ENCODE measurements at regions not wholly inside any gene's neighbourhood (a gene's known extent, or its start where the extent isn't known, plus 50 kb on each side); places are given as distances from the start of the nearest gene placed in this dataset.

DNA sequence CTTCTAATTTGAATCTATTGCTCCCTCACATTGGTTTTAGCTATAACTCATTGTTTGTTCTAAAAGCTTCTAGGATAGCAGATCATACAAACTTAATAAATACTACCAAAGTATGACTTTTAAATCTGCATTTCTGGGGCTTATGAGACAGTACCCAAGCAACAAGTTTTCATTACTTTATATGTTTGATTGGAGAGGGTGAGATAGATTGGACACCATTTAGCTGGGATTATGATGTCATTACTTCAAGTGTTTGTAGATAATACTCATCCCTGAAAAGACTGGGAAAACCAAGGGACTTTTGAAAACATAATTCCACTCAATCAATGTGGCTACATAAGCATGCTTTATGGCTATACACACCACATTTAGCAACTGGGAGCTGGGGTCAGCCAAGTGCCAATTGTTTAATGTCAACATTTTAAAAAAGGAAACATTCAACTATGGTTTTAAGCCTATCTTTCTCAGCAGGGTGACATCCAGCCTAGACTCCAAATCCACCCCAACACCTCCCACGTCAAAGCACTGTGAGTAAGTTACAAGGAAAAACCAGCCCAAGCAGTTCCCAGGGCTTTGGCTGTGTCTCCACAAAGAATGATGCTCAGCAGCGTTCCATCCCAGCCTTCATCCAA is 119.9 kb downstream of the ETAA1 start:
- DNase-seq: no peak

DNA sequence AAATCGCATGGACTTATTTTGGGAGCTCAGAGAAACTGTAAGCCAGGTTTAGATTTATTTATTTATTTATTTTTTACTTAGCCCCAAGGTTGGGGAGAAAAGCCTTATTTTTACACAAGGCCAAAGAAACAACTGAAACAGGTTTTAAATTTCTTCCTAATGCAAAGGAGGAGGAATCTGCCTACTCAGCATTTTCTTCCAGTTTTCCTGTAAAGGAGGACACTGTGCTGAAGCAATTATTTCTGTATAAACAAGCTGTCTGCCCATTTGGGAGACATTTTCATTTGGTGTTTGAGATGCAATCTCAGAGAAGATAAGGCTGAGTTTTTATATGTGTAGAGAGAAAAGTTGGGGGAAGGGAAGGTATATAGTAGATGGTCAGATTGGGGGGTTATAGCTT is 125.0 kb downstream of the ETAA1 start:
- no peak for DNase-seq

DNA sequence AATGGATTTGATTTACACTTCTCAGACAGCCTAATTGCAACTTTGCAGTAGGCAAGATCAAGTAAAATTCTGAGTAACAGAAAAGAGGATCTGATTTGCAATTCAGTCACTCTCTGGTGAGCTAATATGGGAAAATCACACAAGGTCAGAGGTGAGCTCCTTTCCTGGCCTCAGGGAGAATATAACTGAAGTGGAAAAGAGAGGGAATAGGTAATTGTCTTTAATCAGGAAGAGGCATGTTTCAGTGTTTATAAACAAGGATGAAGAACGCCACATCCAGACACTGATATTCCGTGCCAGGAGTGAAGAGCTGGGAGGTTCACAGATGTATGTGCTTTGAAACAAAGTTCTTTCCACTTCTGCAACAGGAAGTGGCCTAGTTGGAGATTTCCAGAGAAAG is 127.1 kb downstream of the ETAA1 start:
- no peak for DNase-seq

DNA sequence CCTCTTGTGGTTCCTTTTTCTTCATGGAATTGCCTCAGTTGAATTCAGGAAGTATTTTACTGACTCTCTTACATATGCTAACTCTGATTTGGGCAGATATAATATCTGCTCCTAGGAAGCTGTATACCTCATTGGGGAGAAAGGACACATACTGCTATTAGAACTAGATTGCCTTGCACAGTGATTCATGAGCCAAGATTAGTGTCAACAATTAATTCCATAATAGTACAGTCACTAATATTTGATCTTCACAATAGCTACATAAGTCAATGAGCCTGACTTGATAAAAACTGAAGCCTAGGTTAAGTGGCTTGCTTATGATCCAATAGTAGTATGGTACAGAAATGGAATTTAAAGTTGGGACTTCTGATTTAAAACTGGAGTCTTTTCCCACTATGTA is 127.6 kb downstream of the ETAA1 start:
- no peak for DNase-seq

- no peak for DNase-seq
These were observed 129.2 kb downstream of the ETAA1 start for GRCh38 chr2:67526283-67526682.

GRCh38 chr2:67528320-67528719 is 131.2 kb downstream of the ETAA1 start:
- no peak for DNase-seq

DNA sequence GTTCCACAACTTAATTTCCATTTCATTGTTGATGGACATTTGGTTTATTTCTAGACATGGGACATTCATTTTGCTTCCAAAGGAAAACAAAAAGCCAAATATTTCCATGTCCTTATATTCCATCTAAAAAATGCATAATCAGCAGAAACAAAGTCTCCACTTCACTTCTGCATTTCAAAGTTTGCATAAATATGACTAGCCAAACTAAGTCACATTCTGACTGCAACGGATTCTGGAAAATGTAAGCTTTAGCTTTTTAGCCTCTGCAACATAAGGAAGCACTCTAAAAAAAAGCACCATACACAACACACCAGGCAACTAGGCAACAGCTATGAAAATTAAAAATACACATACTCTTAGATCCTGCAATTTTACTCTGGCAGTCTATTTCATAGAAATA is 135.3 kb downstream of the ETAA1 start:
- no peak for DNase-seq

DNA sequence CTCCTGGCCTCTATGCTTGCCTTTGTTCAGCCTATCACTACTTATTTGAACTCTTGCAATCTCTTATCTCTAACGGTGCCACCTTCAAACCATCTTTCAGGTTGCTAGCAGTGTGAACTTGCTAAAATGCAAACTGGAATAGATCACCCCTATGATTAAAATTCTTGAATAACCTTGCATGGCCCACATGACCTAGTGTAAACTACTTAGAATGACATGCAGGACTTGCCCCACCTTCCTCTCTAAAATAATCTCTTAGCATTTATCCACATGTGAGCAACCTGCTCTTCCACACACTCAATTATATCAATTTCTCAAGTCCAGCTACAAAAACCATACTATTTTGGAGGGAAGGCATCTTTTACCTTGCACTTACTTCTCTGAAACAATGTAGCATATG is 137.6 kb downstream of the ETAA1 start:
- no peak for DNase-seq

GRCh38 chr2:67540962-67541361 is 143.8 kb downstream of the ETAA1 start:
- no peak for DNase-seq

DNA sequence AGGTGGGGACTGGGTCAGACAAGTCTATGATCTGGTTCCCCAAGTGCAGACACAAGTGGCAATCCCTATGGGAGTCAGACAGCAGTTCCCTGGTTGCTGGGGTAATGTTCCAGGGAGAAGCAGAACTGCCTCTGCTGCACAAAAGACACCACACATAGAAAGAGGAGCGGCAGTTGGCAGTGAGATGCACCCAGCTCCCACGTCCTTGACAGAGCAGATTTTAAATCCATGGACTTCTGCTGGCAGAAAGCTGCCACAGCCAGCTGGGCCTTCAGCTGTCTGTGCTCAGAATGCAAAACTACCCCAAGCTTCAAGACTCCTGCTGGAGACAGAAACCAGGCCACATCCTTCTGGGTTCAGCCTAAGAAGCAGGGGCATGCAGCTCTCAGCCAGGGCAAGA is 147.2 kb downstream of the ETAA1 start:
- no peak for DNase-seq

DNA sequence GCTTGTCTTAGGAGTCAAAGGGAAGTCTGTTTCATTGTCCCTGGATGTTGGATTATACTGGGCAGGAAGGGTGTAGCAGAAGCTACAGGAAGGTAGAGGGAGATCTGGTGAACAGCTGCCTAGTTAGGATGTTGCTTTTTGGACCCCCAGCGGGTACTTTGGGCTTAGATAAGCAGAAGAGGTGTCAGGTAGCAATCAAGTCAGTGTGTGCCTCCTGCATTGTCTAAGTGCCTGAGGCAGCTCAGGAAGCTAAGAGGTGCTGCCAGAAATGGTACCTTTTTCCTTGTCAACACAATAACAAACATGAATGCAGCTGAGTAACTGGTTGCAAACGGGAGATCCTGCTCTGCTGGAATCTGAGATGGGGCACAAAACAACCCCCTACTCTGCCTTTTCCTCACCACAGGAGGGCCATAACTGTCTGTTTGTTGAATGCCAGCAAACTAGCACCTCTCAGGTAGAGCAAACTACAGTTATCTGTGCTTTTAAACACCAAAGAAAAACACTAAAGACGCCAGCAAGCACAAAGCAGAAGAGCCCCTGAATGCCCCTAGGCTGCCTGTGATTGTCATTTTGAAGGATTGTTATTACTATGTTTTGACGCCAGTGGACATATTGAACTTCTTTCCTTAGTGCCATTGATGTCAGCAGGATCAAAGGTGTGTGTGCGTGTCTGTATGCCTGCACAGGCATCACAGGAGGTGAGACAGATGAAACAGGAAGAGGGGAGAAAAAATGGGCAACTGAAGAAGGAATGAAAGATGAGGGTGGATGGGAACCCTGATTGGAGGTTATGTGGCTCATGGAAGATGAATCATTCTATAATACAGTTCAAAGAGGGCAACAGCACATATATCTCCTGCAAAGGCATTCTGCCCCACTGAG is 151.4 kb downstream of the ETAA1 start:
- DNase-seq: no peak

- no peak for DNase-seq
These were observed 162.0 kb downstream of the ETAA1 start for GRCh38 chr2:67559156-67559555.

- no peak for DNase-seq
These were observed 163.8 kb downstream of the ETAA1 start for GRCh38 chr2:67560771-67561456.

DNA sequence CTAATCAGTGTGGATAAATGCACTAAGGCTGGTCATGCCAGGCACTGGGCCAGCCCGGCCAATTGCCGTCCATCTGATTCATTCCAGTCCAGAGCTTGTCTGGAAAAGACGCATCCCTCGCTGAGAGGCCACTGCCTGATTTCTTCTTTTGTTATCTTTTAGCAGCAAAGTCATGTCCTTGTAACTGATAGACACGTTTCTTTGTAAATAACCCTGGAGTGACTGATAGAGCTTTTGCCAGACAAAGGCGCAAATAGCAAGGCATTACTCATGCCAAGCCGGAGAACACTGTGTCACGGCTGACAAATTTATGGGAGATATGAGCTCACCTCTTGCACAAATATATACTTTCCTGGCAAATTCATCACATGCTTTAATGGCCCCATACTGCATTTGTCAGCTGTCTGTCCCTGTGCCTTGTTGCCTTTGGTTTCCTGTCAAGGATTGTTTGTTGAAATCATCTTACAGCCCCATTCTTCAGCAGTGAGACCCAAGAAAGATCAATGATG is 164.4 kb downstream of the ETAA1 start:
- no peak for DNase-seq

GRCh38 chr2:67564076-67564475 is 166.9 kb downstream of the ETAA1 start:
- DNase-seq: no peak

- DNase-seq: no peak
These were observed 167.5 kb downstream of the ETAA1 start for GRCh38 chr2:67564626-67565025.

DNA sequence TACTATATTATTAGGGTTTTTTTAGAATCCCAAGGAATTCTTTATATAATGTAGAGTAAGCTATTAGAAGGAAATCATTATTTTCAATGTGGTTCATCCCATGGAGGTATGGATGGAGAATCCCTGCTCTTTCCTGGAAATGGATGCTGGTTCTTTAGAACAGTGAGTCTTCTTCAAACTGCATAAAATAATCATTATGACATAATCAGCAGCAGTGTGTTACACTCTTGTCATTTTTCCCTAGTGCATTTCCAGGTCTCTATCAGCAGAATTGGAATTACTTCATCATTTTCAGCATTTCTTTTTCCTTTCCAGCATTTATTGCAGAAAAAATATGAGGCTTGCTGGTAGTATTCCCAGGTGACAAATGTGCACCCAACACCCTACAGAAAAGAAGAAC is 168.1 kb downstream of the ETAA1 start:
- no peak for DNase-seq

DNA sequence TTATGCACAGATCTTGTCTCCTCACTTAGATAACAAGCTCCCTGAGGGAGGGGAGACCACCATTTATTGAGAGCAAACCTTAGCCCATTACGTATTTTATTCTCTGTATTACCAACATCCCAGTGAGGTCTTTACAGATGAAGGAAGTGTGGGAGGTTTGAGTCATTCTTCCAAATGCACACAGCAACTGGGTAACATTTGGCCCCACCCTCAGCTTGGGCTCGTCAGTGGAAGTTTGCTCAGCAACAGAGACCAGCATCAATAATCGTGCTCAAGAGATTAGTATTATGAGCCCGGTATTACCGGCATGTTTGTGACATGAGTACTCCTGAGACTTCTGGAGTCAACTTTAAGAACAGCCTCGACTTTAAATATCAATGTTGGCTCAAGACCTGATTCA is 168.6 kb downstream of the ETAA1 start:
- no peak for DNase-seq

- no peak for DNase-seq
These were observed 169.2 kb downstream of the ETAA1 start for GRCh38 chr2:67566285-67566684.

DNA sequence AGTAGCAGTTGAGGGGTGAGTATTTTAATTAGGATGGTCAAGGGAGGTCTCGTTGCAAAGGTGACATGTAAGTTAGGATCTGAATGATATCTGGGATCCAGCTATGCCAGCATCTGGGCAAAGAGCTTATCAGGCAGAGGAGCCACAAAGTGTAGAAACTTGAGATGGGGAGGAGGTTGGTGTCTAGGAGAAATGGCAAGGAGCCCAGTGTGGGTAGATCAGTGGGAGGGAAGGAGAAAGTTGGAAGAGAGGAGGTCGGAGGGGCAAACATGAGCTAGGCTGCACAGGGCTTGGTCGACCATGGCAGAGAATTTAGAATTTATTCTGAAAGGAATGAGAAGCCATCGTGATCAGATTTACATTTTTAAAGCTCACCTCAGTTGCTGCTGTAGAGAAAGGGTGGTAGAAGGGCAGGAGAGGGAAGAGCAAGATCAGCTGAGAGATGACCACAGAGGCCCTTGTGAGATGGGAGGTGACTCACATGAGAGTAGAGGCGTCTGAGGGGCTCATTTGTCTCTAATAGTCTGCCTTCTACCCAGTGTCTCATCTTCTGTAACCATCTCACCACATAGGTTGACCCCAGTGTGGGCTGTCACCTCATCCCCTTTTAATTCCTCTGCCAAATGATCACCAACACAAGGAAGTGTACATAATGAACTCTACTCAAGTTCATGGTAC is 170.0 kb downstream of the ETAA1 start:
- no peak for DNase-seq

DNA sequence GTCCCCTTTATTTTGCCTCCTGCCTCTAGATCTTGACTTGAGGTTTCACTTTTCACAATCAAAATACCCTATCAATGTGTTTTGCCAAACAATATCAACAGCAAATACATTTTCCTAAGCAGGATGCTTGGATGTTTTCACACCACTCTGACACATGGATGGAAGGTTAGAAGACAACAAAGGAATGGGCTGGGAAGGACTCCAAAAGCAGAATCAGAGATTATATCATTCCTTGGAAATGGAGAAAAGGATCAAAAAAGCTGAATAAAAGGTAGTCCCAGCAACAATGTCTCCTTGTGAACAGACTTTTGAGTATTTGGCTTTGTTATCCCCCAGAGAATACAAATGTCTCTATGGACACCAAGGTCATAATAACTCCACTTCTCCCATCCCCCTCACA is 170.8 kb downstream of the ETAA1 start:
- no peak for DNase-seq

GRCh38 chr2:67570611-67571010 is 173.5 kb downstream of the ETAA1 start:
- no peak for DNase-seq

Measured in cerebellar nuclear complex (tissue), 1 donor.